ENCODE measurements at regions not wholly inside any gene's neighbourhood (a gene's known extent, or its start where the extent isn't known, plus 50 kb on each side); places are given as distances from the start of the nearest gene placed in this dataset.
A peak's percentile ranks its signal among the peaks of the same experiment; 100 is the strongest.

DNA sequence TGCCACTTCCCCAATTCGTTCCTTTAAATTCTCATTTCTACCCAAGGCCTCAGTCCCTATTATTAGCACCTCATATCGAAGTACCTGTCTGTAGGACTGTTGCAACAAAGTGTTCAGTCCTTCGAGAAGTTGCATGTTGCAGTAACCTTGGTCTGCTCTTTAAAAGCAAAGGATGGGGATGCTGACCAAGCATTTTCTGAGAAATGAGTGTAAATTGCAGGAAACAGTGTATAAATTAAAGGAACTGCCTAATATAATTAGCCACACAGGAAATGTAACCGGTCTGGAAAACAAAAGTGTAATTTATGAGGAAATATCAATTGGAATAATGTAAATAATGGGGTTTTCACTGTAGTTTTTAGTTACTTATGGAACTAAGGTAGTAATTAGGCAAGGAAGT lies 261.9 kb upstream of the ARID1B start:
- no peaks in the 10 kb centered on the region for H4K20me1 ChIP-seq (ENCODE audit: insufficient read depth, low read length)
- TF ChIP-seq FOS (IDR thresholded peaks at IDR 0.05; ENCODE audit: low read depth, low read length) (no peak), RCOR1 (IDR thresholded peaks at IDR 0.05; ENCODE audit: insufficient replicate concordance, low read length) (no peak), RFX5 (IDR thresholded peaks at IDR 0.05; ENCODE audit: low read depth, low read length) (no peak), MXI1 (IDR thresholded peaks at IDR 0.05; ENCODE audit: borderline replicate concordance, low read depth, low read length) (no peak), MAFK (IDR thresholded peaks at IDR 0.05; ENCODE audit: low read depth, low read length) (peak; percentile 78), RAD21 (IDR thresholded peaks at IDR 0.05; ENCODE audit: low read length) (no peak), BHLHE40 (IDR thresholded peaks at IDR 0.05; ENCODE audit: low read depth, low read length) (no peak)
- H2BK15ac ChIP-seq (ENCODE audit: low read depth, low read length): no peak overlapping the region
- no peak overlapping the region for H3K23ac ChIP-seq (ENCODE audit: low read depth, low read length)
- H3K27me3 ChIP-seq (ENCODE audit: control insufficient read depth, insufficient read depth, low read length): peaks cover 4% of the 10 kb centered on the region
- ChIA-PET CTCF (interaction anchor here (0.7 kb wide), 1 partner anchor 17 kb away, joined by 7 read pairs; no protein-coding TSS in a partner anchor), POLR2A (ENCODE audit: unreplicated experiment) (no interaction called here)
- no peak overlapping the region for H2AK5ac ChIP-seq (ENCODE audit: low read depth, low read length)
- no peaks in the 10 kb centered on the region for H3K79me1 ChIP-seq (ENCODE audit: low read depth in 1 of 2, low read length in 2 of 2)
- DNase-seq (no peak), ATAC-seq (ENCODE audit: low read depth) (no peak)
- H3K4me2 ChIP-seq (ENCODE audit: low read depth, low read length): no peak overlapping the region
- in situ Hi-C loops (cut with MboI; ENCODE audit: low sequenced_read_pairs): no loop called here
- H4K91ac ChIP-seq (ENCODE audit: insufficient read depth, low read depth, low read length): no peak overlapping the region
- no peaks in the 10 kb centered on the region for H3K9me3 ChIP-seq (ENCODE audit: control insufficient read depth, insufficient read depth, low read length)
- no peak overlapping the region for H3K56ac ChIP-seq (ENCODE audit: extremely low read depth, insufficient read depth, low read length)
- H3K18ac ChIP-seq (ENCODE audit: low read depth, low read length): no peak overlapping the region
- no peaks in the 10 kb centered on the region for H3K9me1 ChIP-seq (ENCODE audit: insufficient read depth, low read length)
- H2BK20ac ChIP-seq (ENCODE audit: low read depth, low read length): no peak overlapping the region
- no peak overlapping the region for H3K4me3 ChIP-seq (ENCODE audit: insufficient read depth, low read depth, low read length)
- no peak overlapping the region for H2BK5ac ChIP-seq (ENCODE audit: low read depth, low read length, poor library complexity, severe bottlenecking)
- H3K14ac ChIP-seq (replicated peaks; ENCODE audit: low read depth, low read length): no peak overlapping the region
- H2BK120ac ChIP-seq (ENCODE audit: low read depth, low read length): no peak overlapping the region
- no peaks in the 10 kb centered on the region for H3K36me3 ChIP-seq (ENCODE audit: control insufficient read depth, insufficient read depth, low read length)
- H2AFZ ChIP-seq (replicated peaks; ENCODE audit: low read length, poor library complexity): no peak overlapping the region
- H3K9ac ChIP-seq (ENCODE audit: low read depth, low read length): no peak overlapping the region
- no peak overlapping the region for H3K27ac ChIP-seq (ENCODE audit: insufficient read depth, low read length)
- H3K4me1 ChIP-seq (ENCODE audit: control insufficient read depth, insufficient read depth, low read length): no peaks in the 10 kb centered on the region
- H3K4ac ChIP-seq (ENCODE audit: low read depth, low read length): no peak overlapping the region
- intact Hi-C loops (cut with micrococcal nuclease): no loop called here
- no peak overlapping the region for H4K5ac ChIP-seq (ENCODE audit: low read depth, low read length)
- no peak overlapping the region for H2AK9ac ChIP-seq (replicated peaks; ENCODE audit: low read depth, low read length, poor library complexity)
- dilution Hi-C loops (cut with HindIII; ENCODE audit: low sequenced_read_pairs, unreplicated experiment): no loop called here
- no peak overlapping the region for H4K8ac ChIP-seq (ENCODE audit: low read depth in 2 of 2, low read length in 2 of 2)
- no TSS peak for BruUV-seq (replicated peaks)
- 40% methylated on average over 1 of the region's 4 CpGs; no CpG with 5 or more reads in 1 of the 2 experiments for WGBS, 2 experiments (ENCODE audit: extremely low coverage in 2 of 2, insufficient read length in 1 of 2)
